BJ (cell line): ENCODE measurements at regions not wholly inside any gene's neighbourhood (a gene's known extent, or its start where the extent isn't known, plus 50 kb on each side); places are given as distances from the start of the nearest gene placed in this dataset.

ENCODE experiments used
- CTCF ChIA-PET: fragments of 350-600 bp; formaldehyde crosslinking; extraction: SDS; loops from one replicate; lab custom pipeline; 2021; ENCODE audit warnings: antibody characterized with exemption, inconsistent platforms; lab: Yijun Ruan, JAX
- POLR2A ChIA-PET: fragments of 300-600 bp; sonication (Branson Sonifier 250); formaldehyde crosslinking; extraction: SDS; loops from one replicate; lab custom pipeline; 2021; ENCODE audit warnings: antibody characterized with exemption; lab: Charles Lee
- DNase-seq: peaks from one replicate; pipeline ENCODE4 v3.0.0-alpha.2; 2011; ENCODE audit warnings: low read depth
- H3K27me3 ChIP-seq: 2 replicates; pipeline ENCODE4 v1.6.0; 2011; ENCODE audit warnings: low read length; ENCODE audit not compliant: control insufficient read depth, insufficient read depth
- H3K36me3 ChIP-seq: 2 replicates; pipeline ENCODE4 v1.5.1; 2011; ENCODE audit warnings: low read length; ENCODE audit not compliant: control insufficient read depth, insufficient read depth
- H3K4me3 ChIP-seq: 2 replicates; pipeline ENCODE4 v1.5.1; 2011; ENCODE audit warnings: low read depth, mild to moderate bottlenecking, control low read depth, low read length
- TF ChIP-seq, protein P1 (sequence below): IDR thresholded peaks from 2 replicates; pipeline ENCODE4 v1.5.1; 2011; ENCODE audit warnings: low read depth, mild to moderate bottlenecking, control low read depth, inconsistent platforms, low read length, moderate library complexity; ENCODE audit not compliant: insufficient read depth

DNA sequence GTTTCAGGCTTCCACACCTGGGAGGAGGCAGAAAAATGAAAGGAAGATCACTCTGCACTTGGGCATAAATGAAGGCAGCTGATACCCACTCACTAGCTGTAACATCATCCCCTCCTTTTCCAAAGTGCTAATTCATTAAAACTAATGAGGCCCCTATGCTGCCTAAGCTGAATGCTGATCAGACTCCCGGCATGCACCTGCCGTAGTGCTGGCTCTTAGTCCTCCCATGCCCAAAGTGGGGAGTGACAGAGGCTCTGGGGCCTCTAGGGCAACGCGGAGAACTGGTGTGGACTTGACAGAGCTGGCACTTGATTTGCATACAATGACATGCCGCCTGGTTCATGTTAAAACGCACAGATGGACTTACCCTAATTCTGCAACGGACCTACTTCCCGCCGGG lies 96.5 kb upstream of the NCAM1 start:
- no peak for DNase-seq
- H3K27me3 ChIP-seq = no peaks in the 10 kb centered on the region
- H3K36me3 ChIP-seq = no peaks in the 10 kb centered on the region
- POLR2A ChIA-PET = interaction anchor here (0.6 kb wide), 1 partner anchor 14 kb away, joined by 3 read pairs; no protein-coding TSS in a partner anchor
- TF ChIP-seq, protein P1, sequence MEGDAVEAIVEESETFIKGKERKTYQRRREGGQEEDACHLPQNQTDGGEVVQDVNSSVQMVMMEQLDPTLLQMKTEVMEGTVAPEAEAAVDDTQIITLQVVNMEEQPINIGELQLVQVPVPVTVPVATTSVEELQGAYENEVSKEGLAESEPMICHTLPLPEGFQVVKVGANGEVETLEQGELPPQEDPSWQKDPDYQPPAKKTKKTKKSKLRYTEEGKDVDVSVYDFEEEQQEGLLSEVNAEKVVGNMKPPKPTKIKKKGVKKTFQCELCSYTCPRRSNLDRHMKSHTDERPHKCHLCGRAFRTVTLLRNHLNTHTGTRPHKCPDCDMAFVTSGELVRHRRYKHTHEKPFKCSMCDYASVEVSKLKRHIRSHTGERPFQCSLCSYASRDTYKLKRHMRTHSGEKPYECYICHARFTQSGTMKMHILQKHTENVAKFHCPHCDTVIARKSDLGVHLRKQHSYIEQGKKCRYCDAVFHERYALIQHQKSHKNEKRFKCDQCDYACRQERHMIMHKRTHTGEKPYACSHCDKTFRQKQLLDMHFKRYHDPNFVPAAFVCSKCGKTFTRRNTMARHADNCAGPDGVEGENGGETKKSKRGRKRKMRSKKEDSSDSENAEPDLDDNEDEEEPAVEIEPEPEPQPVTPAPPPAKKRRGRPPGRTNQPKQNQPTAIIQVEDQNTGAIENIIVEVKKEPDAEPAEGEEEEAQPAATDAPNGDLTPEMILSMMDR = no peak
- H3K4me3 ChIP-seq = no peak overlapping the region
- CTCF ChIA-PET = no interaction called here

DNA sequence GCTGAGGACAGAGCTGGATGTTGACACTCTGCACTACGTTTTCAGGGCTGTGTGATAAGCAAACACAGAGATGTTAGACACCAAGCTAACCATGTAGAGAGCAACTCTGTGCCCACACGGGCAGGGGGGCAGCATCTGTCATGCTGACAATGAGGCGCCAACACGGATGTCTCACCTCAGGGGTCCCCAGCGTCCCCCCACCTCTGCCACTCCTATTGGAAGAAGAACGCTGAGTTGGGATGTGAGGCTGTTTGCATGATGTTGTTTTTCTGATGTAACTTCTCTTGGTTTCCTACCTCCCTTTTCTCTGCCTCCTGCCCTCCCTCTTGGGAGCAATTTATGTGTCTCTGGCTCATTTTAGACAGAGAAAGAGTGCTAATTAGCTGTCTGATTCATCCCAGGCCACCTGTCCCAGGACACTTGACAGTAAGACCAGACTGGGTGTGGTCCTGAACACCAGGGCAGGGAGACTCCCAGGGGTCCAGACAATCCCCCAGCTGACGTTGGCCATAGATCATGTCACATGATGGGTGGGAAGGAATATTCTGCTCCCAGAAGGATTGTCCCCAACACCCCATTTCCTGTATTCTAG lies 89.2 kb upstream of the NCAM1 start:
- TF ChIP-seq, protein P1 = no peak
- DNase-seq = no peak
- POLR2A ChIA-PET = no interaction called here

DNA sequence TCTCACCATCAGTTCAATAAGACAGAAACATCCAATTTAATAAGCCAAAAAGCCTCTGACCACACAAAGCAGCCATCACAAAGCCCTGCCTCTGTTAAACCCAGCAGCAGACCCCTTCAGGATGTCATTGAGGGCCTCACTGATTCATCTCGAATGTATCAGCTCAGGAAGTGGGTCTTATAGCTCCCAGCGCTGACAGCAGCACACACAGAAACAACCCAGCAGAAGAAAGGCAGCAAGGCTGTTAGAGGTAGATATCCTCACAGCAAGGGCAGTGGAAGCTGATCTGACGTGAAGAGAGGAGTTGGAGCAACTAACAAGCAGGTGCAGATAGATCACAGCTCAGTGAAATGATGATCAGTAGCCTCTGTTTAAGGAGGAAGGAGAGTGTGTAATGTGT lies 86.2 kb upstream of the NCAM1 start:
- ChIA-PET CTCF (no interaction called here), POLR2A (no interaction called here)
- DNase-seq = no peak
- Histone ChIP-seq H3K36me3 (no peaks in the 10 kb centered on the region), H3K27me3 (no peaks in the 10 kb centered on the region; the same call in 1 of the 2 replicates), H3K4me3 (no peak overlapping the region)
- TF ChIP-seq, protein P1 = no peak

More for the DNA sequence above, 89.2 kb upstream of the NCAM1 start:
- Histone ChIP-seq H3K27me3 (no peaks in the 10 kb centered on the region), H3K36me3 (no peaks in the 10 kb centered on the region), H3K4me3 (no peak overlapping the region)
- CTCF ChIA-PET = no interaction called here

- no peaks in the 10 kb centered on the region for H3K36me3 ChIP-seq
- ChIA-PET POLR2A (no interaction called here), CTCF (no interaction called here)
- no peak for DNase-seq
- H3K4me3 ChIP-seq = no peak overlapping the region
- TF ChIP-seq, protein P1 = no peak
- no peaks in the 10 kb centered on the region; the same call in 1 of the 2 replicates for H3K27me3 ChIP-seq
Observed at GRCh38 chr11:112877581-112877980, 83.6 kb upstream of the NCAM1 start.

GRCh38 chr11:112878033-112878601 lies 83.1 kb upstream of the NCAM1 start:
- TF ChIP-seq, protein P1 = no peak
- Histone ChIP-seq H3K36me3 (no peaks in the 10 kb centered on the region), H3K27me3 (no peaks in the 10 kb centered on the region; the same call in 1 of the 2 replicates), H3K4me3 (no peak overlapping the region)
- ChIA-PET CTCF (no interaction called here), POLR2A (no interaction called here)
- no peak for DNase-seq
